CD14-positive monocyte (primary cell): ENCODE measurements at regions not wholly inside any gene's neighbourhood (a gene's known extent, or its start where the extent isn't known, plus 50 kb on each side); places are given as distances from the start of the nearest gene placed in this dataset.

Experiments used
- DNase-seq, 3 donors: peaks; one replicate each; pipeline ENCODE4 v3.0.0-alpha.2; 2011 to 2022
- H2AFZ ChIP-seq: 2 replicates; pipeline ENCODE4 v1.6.0; 2012; ENCODE audit warnings: mild to moderate bottlenecking, low read depth, low read length, inconsistent platforms; ENCODE audit not compliant: insufficient read depth, poor library complexity, severe bottlenecking
- H3K27ac ChIP-seq, 2 donors: 1 replicate in 1 of 2; 2 replicates in 1 of 2; pipeline ENCODE4 v1.5.1; 2012 to 2013; ENCODE audit warnings: low read length in 2 of 2, control low read depth in 1 of 2, inconsistent platforms in 1 of 2, low read depth in 1 of 2, mild to moderate bottlenecking in 1 of 2
- H3K27me3 ChIP-seq, 2 donors: one replicate each; pipeline versions ENCODE4 v1.6.0 to v1.6.1; 2011 to 2013; ENCODE audit warnings: low read length in 2 of 2; ENCODE audit not compliant: control insufficient read depth in 2 of 2, insufficient read depth in 2 of 2
- H3K36me3 ChIP-seq, 2 donors: replicated peaks in 1 of 2; 1 replicate in 1 of 2; 2 replicates in 1 of 2; pipeline versions ENCODE4 v1.5.1 to v1.6.1; 2012 to 2013; ENCODE audit warnings: low read length in 2 of 2, control low read depth in 1 of 2, inconsistent platforms in 1 of 2, mild to moderate bottlenecking in 1 of 2; ENCODE audit not compliant: insufficient read depth in 2 of 2, control insufficient read depth in 1 of 2
- H3K4me1 ChIP-seq, 2 donors: 1 replicate in 1 of 2; 2 replicates in 1 of 2; pipeline versions ENCODE4 v1.5.1 to v1.6.1; 2012 to 2013; ENCODE audit warnings: low read length in 2 of 2, control low read depth in 1 of 2, inconsistent platforms in 1 of 2, mild to moderate bottlenecking in 1 of 2, moderate library complexity in 1 of 2; ENCODE audit not compliant: insufficient read depth in 2 of 2, control insufficient read depth in 1 of 2
- H3K4me2 ChIP-seq: replicated peaks from 2 replicates; pipeline ENCODE3; 2012; ENCODE audit warnings: low read length, moderate library complexity, mild to moderate bottlenecking; ENCODE audit not compliant: poor library complexity, severe bottlenecking; ENCODE audit errors: extremely low read depth
- H3K4me3 ChIP-seq, 3 experiments: fragments of 200-600 bp in 1 of 3; sonication (generic) in 1 of 3; replicated peaks in 1 of 3; 1 replicate in 2 of 3; 2 replicates in 1 of 3; pipeline ENCODE4 v1.5.1; 2011 to 2013; ENCODE audit warnings: low read length in 3 of 3, mild to moderate bottlenecking in 3 of 3, control low read depth in 2 of 3, low read depth in 2 of 3, inconsistent platforms in 1 of 3, moderate library complexity in 1 of 3
- H3K79me2 ChIP-seq: 2 replicates; pipeline ENCODE4 v1.6.0; 2012; ENCODE audit warnings: mild to moderate bottlenecking, control low read depth, inconsistent platforms, low read length, moderate library complexity; ENCODE audit not compliant: insufficient read depth
- H3K9ac ChIP-seq: 2 replicates; pipeline ENCODE4 v1.6.0; 2017; ENCODE audit warnings: low read length, mild to moderate bottlenecking; ENCODE audit not compliant: insufficient read depth, poor library complexity, severe bottlenecking
- H3K9me3 ChIP-seq, 2 donors: replicated peaks in 1 of 2; 1 replicate in 1 of 2; 2 replicates in 1 of 2; pipeline versions ENCODE4 v1.5.1 to v1.6.1; 2012 to 2013; ENCODE audit warnings: low read length in 2 of 2, control low read depth in 1 of 2; ENCODE audit not compliant: control insufficient read depth in 1 of 2, insufficient read depth in 1 of 2
- H4K20me1 ChIP-seq: 2 replicates; pipeline ENCODE4 v1.6.0; 2012; ENCODE audit warnings: mild to moderate bottlenecking, low read length, control low read depth, moderate library complexity; ENCODE audit not compliant: insufficient read depth
- H3K27ac Mint-ChIP-seq, 7 donors: one replicate each; pipeline ENCODE4 v1.8.0; 2020; ENCODE audit warnings: mild to moderate bottlenecking in 7 of 7, mixed read lengths in 7 of 7, moderate library complexity in 6 of 7, inconsistent platforms in 2 of 7
- H3K27me3 Mint-ChIP-seq, 3 donors: one replicate each; pipeline ENCODE4 v1.8.0; 2021 to 2022; ENCODE audit warnings: low read depth in 3 of 3, mild to moderate bottlenecking in 3 of 3, mixed read lengths in 3 of 3, moderate library complexity in 3 of 3, inconsistent platforms in 1 of 3
- H3K36me3 Mint-ChIP-seq, 2 donors: one replicate each; pipeline ENCODE4 v1.8.0; 2020; ENCODE audit warnings: mixed read lengths in 2 of 2, inconsistent platforms in 1 of 2, mild to moderate bottlenecking in 1 of 2
- H3K4me1 Mint-ChIP-seq: one replicate; pipeline ENCODE4 v1.8.0; 2020; ENCODE audit warnings: mild to moderate bottlenecking, mixed read lengths
- H3K4me3 Mint-ChIP-seq, 2 donors: one replicate each; pipeline ENCODE4 v1.8.0; 2020; ENCODE audit warnings: mild to moderate bottlenecking in 2 of 2, mixed read lengths in 2 of 2, moderate library complexity in 1 of 2
- H3K9me3 Mint-ChIP-seq, 7 donors: one replicate each; pipeline ENCODE4 v1.8.0; 2020 to 2022; ENCODE audit warnings: mixed read lengths in 7 of 7, mild to moderate bottlenecking in 6 of 7, moderate library complexity in 6 of 7, inconsistent platforms in 2 of 7
- WGBS: methylation state at CpG from one replicate; pipeline ENCODE4 v1.1.5; 2013; ENCODE audit warnings: missing lambda C conversion rate; ENCODE audit not compliant: insufficient coverage; 5-methylcytosine and 5-hydroxymethylcytosine counted together
- intact Hi-C, 2 donors: fragments of 100-400 bp; cut with micrococcal nuclease; formaldehyde crosslinking; loops; one replicate each; pipeline versions ENCODE4 v1.15.0 to v1.15.1; 2023
- TF ChIP-seq, protein P1 (sequence below): fragments of 200-600 bp; IDR thresholded peaks from one replicate; pipeline ENCODE4 v1.8.0; 2022; ENCODE audit warnings: antibody characterized with exemption, mild to moderate bottlenecking

DNA sequence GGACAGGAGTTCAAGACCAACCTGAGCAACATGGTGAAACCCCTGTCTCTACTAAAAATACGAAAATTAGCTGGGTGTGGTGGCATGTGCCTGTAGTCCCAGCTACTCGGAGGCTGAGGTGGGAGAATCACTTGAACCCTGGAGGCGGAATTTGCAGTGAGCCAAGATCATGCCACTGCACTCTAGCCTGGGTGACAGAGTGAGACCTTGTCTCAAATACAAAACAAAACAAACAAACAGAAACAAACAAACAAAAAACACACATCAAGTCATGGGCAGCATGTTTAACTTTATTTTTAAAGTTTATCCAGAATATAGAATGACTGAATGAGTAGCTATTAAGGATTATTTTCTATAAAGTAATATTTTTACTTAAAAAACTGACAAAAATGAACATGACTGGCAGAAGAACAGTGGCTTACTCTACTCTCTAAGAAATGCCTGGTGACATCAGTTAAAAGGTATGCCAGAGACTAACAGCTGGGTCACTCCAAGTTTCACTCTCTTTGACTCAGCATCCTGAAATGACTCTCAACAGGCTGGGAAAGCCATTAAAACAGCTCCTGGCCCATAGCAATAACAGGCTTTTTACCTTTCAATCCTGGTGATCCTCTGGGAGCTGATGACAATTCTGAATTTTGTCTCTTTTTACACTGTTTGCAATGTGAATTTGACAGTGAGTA is 66.1 kb upstream of the FOXN2 start:
- no peaks in the 10 kb centered on the region for H3K9me3 ChIP-seq
- no peak overlapping the region for H3K4me3 Mint-ChIP-seq
- H3K27me3 ChIP-seq: no peaks in the 10 kb centered on the region
- peak overlapping the region in 1 of 2 donors; percentile 80 for H3K27ac ChIP-seq
- no peak overlapping the region for H3K4me3 ChIP-seq
- TF ChIP-seq, protein P1, sequence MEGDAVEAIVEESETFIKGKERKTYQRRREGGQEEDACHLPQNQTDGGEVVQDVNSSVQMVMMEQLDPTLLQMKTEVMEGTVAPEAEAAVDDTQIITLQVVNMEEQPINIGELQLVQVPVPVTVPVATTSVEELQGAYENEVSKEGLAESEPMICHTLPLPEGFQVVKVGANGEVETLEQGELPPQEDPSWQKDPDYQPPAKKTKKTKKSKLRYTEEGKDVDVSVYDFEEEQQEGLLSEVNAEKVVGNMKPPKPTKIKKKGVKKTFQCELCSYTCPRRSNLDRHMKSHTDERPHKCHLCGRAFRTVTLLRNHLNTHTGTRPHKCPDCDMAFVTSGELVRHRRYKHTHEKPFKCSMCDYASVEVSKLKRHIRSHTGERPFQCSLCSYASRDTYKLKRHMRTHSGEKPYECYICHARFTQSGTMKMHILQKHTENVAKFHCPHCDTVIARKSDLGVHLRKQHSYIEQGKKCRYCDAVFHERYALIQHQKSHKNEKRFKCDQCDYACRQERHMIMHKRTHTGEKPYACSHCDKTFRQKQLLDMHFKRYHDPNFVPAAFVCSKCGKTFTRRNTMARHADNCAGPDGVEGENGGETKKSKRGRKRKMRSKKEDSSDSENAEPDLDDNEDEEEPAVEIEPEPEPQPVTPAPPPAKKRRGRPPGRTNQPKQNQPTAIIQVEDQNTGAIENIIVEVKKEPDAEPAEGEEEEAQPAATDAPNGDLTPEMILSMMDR: no peak
- H2AFZ ChIP-seq: no peak overlapping the region
- H3K36me3 Mint-ChIP-seq: no peaks in the 10 kb centered on the region
- H4K20me1 ChIP-seq: no peaks in the 10 kb centered on the region
- H3K9me3 Mint-ChIP-seq: peaks cover 0 to 2% (median 0%) of the 10 kb centered on the region in 7 donors
- no peak overlapping the region for H3K9ac ChIP-seq
- peaks cover 0 to 3% (median 0%) of the 10 kb centered on the region in 3 donors for H3K27me3 Mint-ChIP-seq
- H3K4me2 ChIP-seq: no peak overlapping the region
- H3K79me2 ChIP-seq: no peaks in the 10 kb centered on the region
- H3K27ac Mint-ChIP-seq: peak overlapping the region in 5 of 7 donors; percentile 18 to 78 (median 70)
- H3K36me3 ChIP-seq: no peaks in the 10 kb centered on the region
- WGBS: 100% methylated on average over 1 of the region's 3 CpGs
- intact Hi-C loops: no loop called here
- DNase-seq: peak in 2 of 3 donors; percentile 16 to 26
- peaks cover 47% of the 10 kb centered on the region for H3K4me1 Mint-ChIP-seq
- H3K4me1 ChIP-seq: peaks cover 65% of the 10 kb centered on the region in 2 donors

DNA sequence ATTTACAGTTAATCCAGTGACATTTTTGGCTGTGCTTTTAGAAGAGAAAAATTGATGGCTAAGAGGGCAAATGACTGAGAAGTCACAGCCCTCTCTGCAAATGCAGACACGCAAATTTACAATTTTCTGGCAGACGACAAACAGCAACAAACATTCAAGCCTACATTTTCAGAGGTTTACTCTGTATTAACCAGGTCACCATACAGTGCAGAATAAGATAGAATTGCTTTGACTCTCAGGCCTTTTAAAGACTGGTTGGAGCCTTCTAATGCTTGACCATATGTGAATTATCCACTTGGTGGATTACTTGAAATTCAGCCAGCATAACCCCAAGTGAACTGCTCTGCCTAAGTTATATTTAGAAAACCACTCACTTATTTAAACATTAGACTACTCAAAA is 65.5 kb upstream of the FOXN2 start:
- TF ChIP-seq, protein P1: no peak
- 100% methylated on average over 2 of the region's 2 CpGs for WGBS
- Histone ChIP-seq H3K27ac (peak overlapping the region in 1 of 2 donors; percentile 80), H4K20me1 (no peaks in the 10 kb centered on the region), H3K9me3 (no peaks in the 10 kb centered on the region), H3K36me3 (no peaks in the 10 kb centered on the region), H3K79me2 (no peaks in the 10 kb centered on the region), H3K9ac (no peak overlapping the region), H3K27me3 (no peaks in the 10 kb centered on the region), H3K4me3 (no peak overlapping the region), H3K4me2 (no peak overlapping the region), H2AFZ (peak overlapping the region; percentile 46), H3K4me1 (peaks cover 66 to 71% of the 10 kb centered on the region in 2 donors)
- intact Hi-C loops: no loop called here
- Mint-ChIP-seq H3K9me3 (peaks cover 0 to 2% (median 0%) of the 10 kb centered on the region in 7 donors), H3K27me3 (peaks cover 0 to 3% (median 0%) of the 10 kb centered on the region in 3 donors), H3K27ac (peak overlapping the region in 2 of 7 donors; percentile 43 to 50), H3K4me3 (no peak overlapping the region), H3K36me3 (no peaks in the 10 kb centered on the region), H3K4me1 (peaks cover 43% of the 10 kb centered on the region)
- DNase-seq: no peak
